ENCODE measurements at regions not wholly inside any gene's neighbourhood (a gene's known extent, or its start where the extent isn't known, plus 50 kb on each side); places are given as distances from the start of the nearest gene placed in this dataset.
A peak's percentile ranks its signal among the peaks of the same experiment; 100 is the strongest.
"Not testable (repeated sequence)": the region's sequence is repeated elsewhere in the genome, so short reads cannot be mapped to it uniquely, and the experiment has no call there.

GRCh38 chr5:86302643-86303042 lies 315.1 kb upstream of the COX7C start:
- not testable (repeated sequence) for DNase-seq

- DNase-seq = peak; percentile 8
These were observed 312.7 kb upstream of the COX7C start for GRCh38 chr5:86305050-86305449.

- DNase-seq = no peak
These were observed 302.8 kb upstream of the COX7C start for GRCh38 chr5:86314951-86315350.

- no peak for DNase-seq
These were observed 297.5 kb upstream of the COX7C start for GRCh38 chr5:86320266-86320665.

GRCh38 chr5:86329318-86329717 lies 288.4 kb upstream of the COX7C start:
- DNase-seq = no peak

- no peak for DNase-seq
These were observed 287.0 kb upstream of the COX7C start for GRCh38 chr5:86330736-86331135.

GRCh38 chr5:86332851-86333250 lies 284.9 kb upstream of the COX7C start:
- DNase-seq = no peak

- DNase-seq = no peak
These were observed 279.9 kb upstream of the COX7C start for GRCh38 chr5:86337667-86338460.

GRCh38 chr5:86354664-86355063 lies 263.1 kb upstream of the COX7C start:
- DNase-seq = no peak

GRCh38 chr5:86360801-86361200 lies 256.9 kb upstream of the COX7C start:
- DNase-seq = no peak

GRCh38 chr5:86371061-86371460 lies 246.7 kb upstream of the COX7C start:
- DNase-seq = no peak

GRCh38 chr5:86374611-86375010 lies 243.1 kb upstream of the COX7C start:
- no peak for DNase-seq

- DNase-seq = no peak
These were observed 241.5 kb upstream of the COX7C start for GRCh38 chr5:86376214-86376613.

GRCh38 chr5:86403190-86403589 lies 214.6 kb upstream of the COX7C start:
- no peak for DNase-seq

- DNase-seq = no peak
These were observed 213.5 kb upstream of the COX7C start for GRCh38 chr5:86404256-86404655.

- DNase-seq = no peak
These were observed 210.0 kb upstream of the COX7C start for GRCh38 chr5:86407711-86408110.

GRCh38 chr5:86411596-86411995 lies 206.1 kb upstream of the COX7C start:
- no peak for DNase-seq

GRCh38 chr5:86427158-86427557 lies 190.6 kb upstream of the COX7C start:
- no peak for DNase-seq

GRCh38 chr5:86439593-86440110 lies 178.1 kb upstream of the COX7C start:
- no peak for DNase-seq

- DNase-seq = no peak
These were observed 175.6 kb upstream of the COX7C start for GRCh38 chr5:86442036-86442745.

- no peak for DNase-seq
These were observed 170.4 kb upstream of the COX7C start for GRCh38 chr5:86447362-86447761.

GRCh38 chr5:86452251-86452650 lies 165.5 kb upstream of the COX7C start:
- DNase-seq = no peak

- DNase-seq = no peak
These were observed 157.2 kb upstream of the COX7C start for GRCh38 chr5:86460519-86460918.

Data from NCI-H748 treated with DMSO at 0.1 percent for 48 hours (cell line).